HEK293 (cell line): ENCODE measurements at regions not wholly inside any gene's neighbourhood (a gene's known extent, or its start where the extent isn't known, plus 50 kb on each side); places are given as distances from the start of the nearest gene placed in this dataset.

Experiments
- CTCF ChIA-PET: fragments of 350-600 bp; formaldehyde crosslinking; extraction: SDS; loops from one replicate; lab custom pipeline; 2021; ENCODE audit warnings: antibody characterized with exemption; lab: Yijun Ruan, JAX
- POLR2A ChIA-PET: fragments of 300-600 bp; formaldehyde crosslinking; extraction: SDS; loops from one replicate; lab custom pipeline; 2020; ENCODE audit warnings: antibody characterized with exemption, inconsistent platforms; lab: Yijun Ruan, JAX
- H3K27ac ChIP-seq: fragments of 200-500 bp; sonication (Bioruptor generic); 2 replicates; pipeline ENCODE4 v1.5.1; 2014; ENCODE audit warnings: low read depth, low read length, control low read depth, inconsistent platforms; ENCODE audit errors: extremely low read depth
- H3K36me3 ChIP-seq, 2 experiments: fragments of 200-500 bp in 1 of 2; sonication (Bioruptor generic) in 1 of 2; 1 replicate in 1 of 2; 2 replicates in 1 of 2; pipeline ENCODE4 v1.5.1; 2014 to 2017; ENCODE audit warnings: inconsistent platforms in 2 of 2, low read length in 2 of 2; ENCODE audit not compliant: control insufficient read depth in 2 of 2, insufficient read depth in 1 of 2
- H3K4me1 ChIP-seq: fragments of 200-500 bp; sonication (Bioruptor generic); 2 replicates; pipeline ENCODE4 v1.5.1; 2014; ENCODE audit warnings: mild to moderate bottlenecking, low read length, inconsistent platforms; ENCODE audit not compliant: control insufficient read depth, insufficient read depth
- H3K4me3 ChIP-seq: 2 replicates; pipeline ENCODE4 v1.5.1; 2011; ENCODE audit warnings: low read depth, mild to moderate bottlenecking, control low read depth, low read length, moderate library complexity
- H3K9me3 ChIP-seq: fragments of 200-500 bp; sonication (Bioruptor generic); 2 replicates; pipeline ENCODE4 v1.5.1; 2014; ENCODE audit warnings: low read depth, low read length, inconsistent platforms; ENCODE audit not compliant: control insufficient read depth, insufficient read depth
- KLF10 ChIP-seq: fragments of 450-650 bp; IDR thresholded peaks from 2 replicates; pipeline ENCODE4 v1.5.1; 2018; ENCODE audit warnings: missing biosample characterization, mild to moderate bottlenecking, missing genetic modification characterization
- KLF16 ChIP-seq: fragments of 450-650 bp; formaldehyde crosslinking; IDR thresholded peaks from 2 replicates; pipeline ENCODE4 v1.5.1; 2017; ENCODE audit warnings: missing biosample characterization, missing genetic modification characterization
- KLF9 ChIP-seq: fragments of 450-650 bp; formaldehyde crosslinking; IDR thresholded peaks from 2 replicates; pipeline ENCODE4 v1.5.1; 2016; ENCODE audit warnings: missing biosample characterization, missing genetic modification characterization, low read depth
- MEIS1 ChIP-seq: sonication (generic); formaldehyde crosslinking; IDR thresholded peaks from 2 replicates; pipeline ENCODE4 v1.8.1; 2022; ENCODE audit warnings: missing genetic modification reagents, mild to moderate bottlenecking, borderline replicate concordance
- OVOL3 ChIP-seq: fragments of 450-650 bp; formaldehyde crosslinking; IDR thresholded peaks from 2 replicates; pipeline ENCODE4 v1.5.1; 2016; ENCODE audit warnings: missing biosample characterization, missing genetic modification characterization
- PRDM1 ChIP-seq: fragments of 450-650 bp; formaldehyde crosslinking; IDR thresholded peaks from 2 replicates; pipeline ENCODE4; 2016; ENCODE audit warnings: missing biosample characterization, missing genetic modification characterization
- SP7 ChIP-seq: fragments of 450-650 bp; formaldehyde crosslinking; IDR thresholded peaks from 2 replicates; pipeline ENCODE4 v1.5.1; 2016; ENCODE audit warnings: missing biosample characterization, missing genetic modification characterization
- TRIM28 ChIP-seq: IDR thresholded peaks from 2 replicates; pipeline ENCODE4 v1.6.1; 2011; ENCODE audit warnings: low read length, control low read depth, borderline replicate concordance
- ZFHX2 ChIP-seq: fragments of 450-650 bp; formaldehyde crosslinking; conservative IDR thresholded peaks from 2 replicates; pipeline ENCODE4 v1.5.1; 2016; ENCODE audit warnings: missing biosample characterization, missing genetic modification characterization
- ZFP41 ChIP-seq: fragments of 450-650 bp; formaldehyde crosslinking; IDR thresholded peaks from 2 replicates; pipeline ENCODE4 v1.5.1; 2016; ENCODE audit warnings: missing biosample characterization, missing genetic modification characterization, borderline replicate concordance
- ZIC2 ChIP-seq: fragments of 450-650 bp; formaldehyde crosslinking; IDR thresholded peaks from 2 replicates; pipeline ENCODE4 v1.5.1; 2016; ENCODE audit warnings: missing biosample characterization, missing genetic modification characterization
- ZNF133 ChIP-seq: fragments of 450-650 bp; formaldehyde crosslinking; IDR thresholded peaks from 2 replicates; pipeline ENCODE4 v1.5.1; 2016; ENCODE audit warnings: missing biosample characterization, missing genetic modification characterization
- ZNF146 ChIP-seq: fragments of 450-650 bp; formaldehyde crosslinking; IDR thresholded peaks from 2 replicates; pipeline ENCODE4 v1.5.1; 2016; ENCODE audit warnings: missing biosample characterization, missing genetic modification characterization
- ZNF239 ChIP-seq: fragments of 450-650 bp; formaldehyde crosslinking; IDR thresholded peaks from 2 replicates; pipeline ENCODE4 v1.5.1; 2016; ENCODE audit warnings: missing biosample characterization, missing genetic modification characterization
- ZNF274 ChIP-seq, 2 experiments: fragments of 200-500 bp in 1 of 2; fragments of 450-650 bp in 1 of 2; sonication (Bioruptor generic) in 1 of 2; formaldehyde crosslinking in 1 of 2; IDR thresholded peaks; 2 replicates each; pipeline versions ENCODE4 v1.5.1 to v1.6.1; 2014 to 2016; ENCODE audit warnings: borderline replicate concordance in 1 of 2, inconsistent platforms in 1 of 2, low read length in 1 of 2, missing biosample characterization in 1 of 2, missing genetic modification characterization in 1 of 2
- ZNF324 ChIP-seq: fragments of 450-650 bp; formaldehyde crosslinking; IDR thresholded peaks from 2 replicates; pipeline ENCODE4 v1.5.1; 2016; ENCODE audit warnings: missing biosample characterization, missing genetic modification characterization
- ZNF521 ChIP-seq: fragments of 450-650 bp; formaldehyde crosslinking; IDR thresholded peaks from 2 replicates; pipeline ENCODE4 v1.5.1; 2017; ENCODE audit warnings: missing biosample characterization, mild to moderate bottlenecking, missing genetic modification characterization
- ZNF544 ChIP-seq: fragments of 450-650 bp; formaldehyde crosslinking; IDR thresholded peaks from 2 replicates; pipeline ENCODE4 v1.5.0; 2017; ENCODE audit warnings: missing biosample characterization, missing genetic modification characterization
- ZNF600 ChIP-seq: fragments of 450-650 bp; formaldehyde crosslinking; IDR thresholded peaks from 2 replicates; pipeline ENCODE4 v1.5.1; 2016; ENCODE audit warnings: missing biosample characterization, missing genetic modification characterization
- ZNF776 ChIP-seq: fragments of 450-650 bp; formaldehyde crosslinking; IDR thresholded peaks from 2 replicates; pipeline ENCODE4 v1.5.0; 2017; ENCODE audit warnings: missing biosample characterization, missing genetic modification characterization, borderline replicate concordance
- ZNF792 ChIP-seq: fragments of 450-650 bp; formaldehyde crosslinking; IDR thresholded peaks from 2 replicates; pipeline ENCODE4 v1.5.1; 2016; ENCODE audit warnings: missing biosample characterization, missing genetic modification characterization
- ZSCAN30 ChIP-seq: fragments of 450-650 bp; IDR thresholded peaks from 2 replicates; pipeline ENCODE4 v1.5.1; 2018; ENCODE audit warnings: missing biosample characterization, mild to moderate bottlenecking, missing genetic modification characterization, moderate library complexity
- ZXDB ChIP-seq: fragments of 450-650 bp; formaldehyde crosslinking; IDR thresholded peaks from 2 replicates; pipeline ENCODE4 v1.5.1; 2016; ENCODE audit warnings: missing biosample characterization, missing genetic modification characterization
- TF ChIP-seq, protein P1 (sequence below): fragments of 450-650 bp; formaldehyde crosslinking; IDR thresholded peaks from 2 replicates; pipeline ENCODE4 v1.5.1; 2017; ENCODE audit warnings: missing biosample characterization, missing genetic modification characterization
- TF ChIP-seq, protein P2 (sequence below): fragments of 450-650 bp; formaldehyde crosslinking; IDR thresholded peaks from 2 replicates; pipeline ENCODE4 v1.5.1; 2016; ENCODE audit warnings: missing biosample characterization, missing genetic modification characterization
- TF ChIP-seq, protein P3 (sequence below): fragments of 450-650 bp; formaldehyde crosslinking; IDR thresholded peaks from 2 replicates; pipeline ENCODE4 v1.5.1; 2017; ENCODE audit warnings: missing biosample characterization, missing genetic modification characterization

DNA sequence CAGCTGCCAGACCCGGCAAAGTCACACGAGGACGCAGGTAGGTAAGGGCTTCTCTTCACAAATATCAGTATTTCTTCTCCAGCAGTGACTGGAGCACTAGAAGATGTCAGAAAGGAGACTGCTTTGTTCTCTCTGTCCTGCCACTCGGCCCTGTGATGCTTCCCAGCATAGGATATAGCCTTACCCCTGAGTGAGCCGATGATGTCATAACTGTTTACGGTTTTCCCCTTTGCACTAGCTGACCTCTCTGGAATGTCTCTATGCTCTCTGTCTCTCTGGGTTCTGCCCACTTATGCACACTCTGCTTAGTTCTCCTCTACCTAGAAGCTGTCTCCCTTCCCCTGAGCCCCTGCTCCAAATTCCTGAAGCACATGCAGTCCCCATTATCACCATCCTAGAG is 167.5 kb upstream of the PODXL start (continued):
- peak; percentile 37; the same call in 1 of the 2 replicates for TF ChIP-seq ZNF600 (tag by site-specific recombination)

DNA sequence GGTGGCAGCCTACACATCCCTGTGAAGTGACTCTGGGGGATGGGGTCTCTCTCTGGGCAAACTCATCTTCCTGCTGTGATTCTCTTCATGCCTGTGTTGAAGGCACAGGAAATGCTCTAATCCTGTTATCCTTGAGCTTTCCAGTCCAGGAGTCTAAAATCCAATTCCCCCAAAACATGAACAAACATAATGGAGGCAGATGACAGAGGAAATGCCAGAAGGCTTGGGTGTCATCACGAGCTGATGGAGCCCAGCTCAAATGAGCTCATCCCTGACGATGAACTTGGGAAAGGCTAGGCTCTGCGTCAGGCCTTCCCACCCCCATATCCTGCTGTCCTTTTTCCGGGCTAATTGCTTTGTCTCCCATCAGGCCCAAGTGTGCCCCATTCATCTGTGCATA is 165.9 kb upstream of the PODXL start:
- Histone ChIP-seq H3K9me3 (no peaks in the 10 kb centered on the region), H3K27ac (no peak overlapping the region), H3K36me3 (no peaks in the 10 kb centered on the region), H3K4me1 (0 out of 2 replicates have a peak, but pooled peaks cover 2% of the 10 kb centered on the region), H3K4me3 (no peak overlapping the region)
- CTCF ChIA-PET, result interaction anchor here (0.6 to 2.0 kb wide), 3 partner anchors 31 to 858 kb away, joined by 3 to 7 read pairs (median 7); no protein-coding TSS in a partner anchor
- TF ChIP-seq, protein P1, sequence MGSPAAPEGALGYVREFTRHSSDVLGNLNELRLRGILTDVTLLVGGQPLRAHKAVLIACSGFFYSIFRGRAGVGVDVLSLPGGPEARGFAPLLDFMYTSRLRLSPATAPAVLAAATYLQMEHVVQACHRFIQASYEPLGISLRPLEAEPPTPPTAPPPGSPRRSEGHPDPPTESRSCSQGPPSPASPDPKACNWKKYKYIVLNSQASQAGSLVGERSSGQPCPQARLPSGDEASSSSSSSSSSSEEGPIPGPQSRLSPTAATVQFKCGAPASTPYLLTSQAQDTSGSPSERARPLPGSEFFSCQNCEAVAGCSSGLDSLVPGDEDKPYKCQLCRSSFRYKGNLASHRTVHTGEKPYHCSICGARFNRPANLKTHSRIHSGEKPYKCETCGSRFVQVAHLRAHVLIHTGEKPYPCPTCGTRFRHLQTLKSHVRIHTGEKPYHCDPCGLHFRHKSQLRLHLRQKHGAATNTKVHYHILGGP, result no peak
- no peak for TF ChIP-seq ZNF274 (IDR thresholded peaks at IDR 0.05; ENCODE audit: low read length)
- no peak for TF ChIP-seq ZNF274 (tag by site-specific recombination; IDR thresholded peaks at IDR 0.05; ENCODE audit: borderline replicate concordance)
- no peak for TF ChIP-seq MEIS1 (CRISPR knock-in tag)
- no peak for TF ChIP-seq KLF9 (tag by site-specific recombination)
- TF ChIP-seq ZFHX2 (tag by site-specific recombination), result no peak
- TF ChIP-seq SP7 (tag by site-specific recombination), result no peak
- no peak for TF ChIP-seq ZNF133
- TF ChIP-seq, protein P2, sequence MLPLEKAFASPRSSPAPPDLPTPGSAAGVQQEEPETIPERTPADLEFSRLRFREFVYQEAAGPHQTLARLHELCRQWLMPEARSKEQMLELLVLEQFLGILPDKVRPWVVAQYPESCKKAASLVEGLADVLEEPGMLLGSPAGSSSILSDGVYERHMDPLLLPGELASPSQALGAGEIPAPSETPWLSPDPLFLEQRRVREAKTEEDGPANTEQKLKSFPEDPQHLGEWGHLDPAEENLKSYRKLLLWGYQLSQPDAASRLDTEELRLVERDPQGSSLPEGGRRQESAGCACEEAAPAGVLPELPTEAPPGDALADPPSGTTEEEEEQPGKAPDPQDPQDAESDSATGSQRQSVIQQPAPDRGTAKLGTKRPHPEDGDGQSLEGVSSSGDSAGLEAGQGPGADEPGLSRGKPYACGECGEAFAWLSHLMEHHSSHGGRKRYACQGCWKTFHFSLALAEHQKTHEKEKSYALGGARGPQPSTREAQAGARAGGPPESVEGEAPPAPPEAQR, result no peak
- no peak for TF ChIP-seq ZFP41 (tag by site-specific recombination)
- no peak for TF ChIP-seq ZIC2 (tag by site-specific recombination)
- no peak for TF ChIP-seq ZNF146
- no peak for TF ChIP-seq PRDM1 (tag by site-specific recombination)
- no peak for TF ChIP-seq KLF10 (tag by site-specific recombination)
- TF ChIP-seq ZNF792 (tag by site-specific recombination), result no peak
- POLR2A ChIA-PET, result no interaction called here

DNA sequence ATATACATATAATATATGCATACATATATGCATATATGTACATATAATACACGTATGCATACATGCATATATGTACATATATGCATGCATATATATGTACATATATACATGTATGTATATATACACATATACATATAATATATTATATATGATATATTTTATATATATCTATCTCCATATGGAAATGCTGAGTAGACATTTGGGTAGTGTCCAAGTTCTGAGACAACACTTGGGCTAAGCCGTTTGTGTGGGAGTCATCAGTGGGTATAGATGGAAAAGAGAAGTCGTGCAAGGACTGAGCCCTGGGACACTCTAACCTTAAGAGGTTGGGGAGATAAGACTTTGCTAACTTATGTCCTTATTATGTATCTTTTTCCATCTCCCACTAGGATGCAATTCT is 165.2 kb upstream of the PODXL start:
- H3K4me1 ChIP-seq, result 0 out of 2 replicates have a peak, but pooled peaks cover 2% of the 10 kb centered on the region
- no peak for TF ChIP-seq ZNF324
- no peak for TF ChIP-seq ZNF521 (tag by site-specific recombination)
- TF ChIP-seq ZSCAN30 (tag by site-specific recombination), result no peak
- TF ChIP-seq, all 188 proteins: peak for 0
- Histone ChIP-seq H3K27ac (no peak overlapping the region), H3K36me3 (no peaks in the 10 kb centered on the region), H3K4me3 (no peak overlapping the region), H3K9me3 (no peaks in the 10 kb centered on the region)
- ChIA-PET CTCF (interaction anchor here (0.7 to 1.0 kb wide), 2 partner anchors 33 to 175 kb away, joined by 3 read pairs; no protein-coding TSS in a partner anchor), POLR2A (no interaction called here)

DNA sequence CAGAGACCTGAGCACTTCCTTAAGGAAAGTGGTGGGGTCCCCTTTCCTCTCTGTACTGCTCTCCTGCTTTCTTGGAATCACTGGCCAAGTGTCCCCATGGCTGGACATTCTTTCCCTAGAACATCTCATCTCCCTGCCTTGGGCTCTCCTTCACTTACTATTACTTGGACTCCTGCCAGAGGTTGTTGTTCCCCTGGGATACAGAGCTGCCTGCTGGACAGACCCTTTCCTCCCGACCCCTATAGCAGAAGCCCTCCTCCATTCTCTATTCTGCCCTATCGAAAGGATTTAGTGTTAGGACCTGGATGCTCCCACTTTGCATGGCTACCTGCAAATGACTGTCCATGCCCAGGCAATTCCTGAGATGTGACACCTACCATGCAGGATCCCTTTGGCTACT is 164.3 kb upstream of the PODXL start:
- no peaks in the 10 kb centered on the region for H3K36me3 ChIP-seq
- 0 out of 2 replicates have a peak, but pooled peaks cover 2% of the 10 kb centered on the region for H3K4me1 ChIP-seq
- no peaks in the 10 kb centered on the region for H3K9me3 ChIP-seq
- ChIA-PET POLR2A (no interaction called here), CTCF (interaction anchor here (0.7 to 1.0 kb wide), 2 partner anchors 32 to 174 kb away, joined by 3 read pairs; no protein-coding TSS in a partner anchor)
- no peak overlapping the region for H3K27ac ChIP-seq
- no peak overlapping the region for H3K4me3 ChIP-seq
- TF ChIP-seq, protein P2, result no peak
- TF ChIP-seq ZXDB (no peak), KLF16 (no peak), ZNF239 (no peak), ZNF776 (tag by site-specific recombination) (no peak), OVOL3 (no peak), ZNF544 (no peak), TRIM28 (no peak)
- TF ChIP-seq, protein P3, sequence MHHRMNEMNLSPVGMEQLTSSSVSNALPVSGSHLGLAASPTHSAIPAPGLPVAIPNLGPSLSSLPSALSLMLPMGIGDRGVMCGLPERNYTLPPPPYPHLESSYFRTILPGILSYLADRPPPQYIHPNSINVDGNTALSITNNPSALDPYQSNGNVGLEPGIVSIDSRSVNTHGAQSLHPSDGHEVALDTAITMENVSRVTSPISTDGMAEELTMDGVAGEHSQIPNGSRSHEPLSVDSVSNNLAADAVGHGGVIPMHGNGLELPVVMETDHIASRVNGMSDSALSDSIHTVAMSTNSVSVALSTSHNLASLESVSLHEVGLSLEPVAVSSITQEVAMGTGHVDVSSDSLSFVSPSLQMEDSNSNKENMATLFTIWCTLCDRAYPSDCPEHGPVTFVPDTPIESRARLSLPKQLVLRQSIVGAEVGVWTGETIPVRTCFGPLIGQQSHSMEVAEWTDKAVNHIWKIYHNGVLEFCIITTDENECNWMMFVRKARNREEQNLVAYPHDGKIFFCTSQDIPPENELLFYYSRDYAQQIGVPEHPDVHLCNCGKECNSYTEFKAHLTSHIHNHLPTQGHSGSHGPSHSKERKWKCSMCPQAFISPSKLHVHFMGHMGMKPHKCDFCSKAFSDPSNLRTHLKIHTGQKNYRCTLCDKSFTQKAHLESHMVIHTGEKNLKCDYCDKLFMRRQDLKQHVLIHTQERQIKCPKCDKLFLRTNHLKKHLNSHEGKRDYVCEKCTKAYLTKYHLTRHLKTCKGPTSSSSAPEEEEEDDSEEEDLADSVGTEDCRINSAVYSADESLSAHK (tag by site-specific recombination), result no peak
